Kidney epithelial cell (primary cell): ENCODE measurements at regions not wholly inside any gene's neighbourhood (a gene's known extent, or its start where the extent isn't known, plus 50 kb on each side); places are given as distances from the start of the nearest gene placed in this dataset.

Experiments used
- DNase-seq: peaks from one replicate; pipeline ENCODE4 v3.0.0-alpha.2; 2010; ENCODE audit warnings: low read depth
- H3K27me3 ChIP-seq: 2 replicates; pipeline ENCODE4 v1.6.0; 2011; ENCODE audit warnings: low read length; ENCODE audit not compliant: control insufficient read depth, insufficient read depth
- H3K36me3 ChIP-seq: 2 replicates; pipeline ENCODE4 v1.5.1; 2011; ENCODE audit warnings: low read length; ENCODE audit not compliant: control insufficient read depth, insufficient read depth
- H3K4me3 ChIP-seq: 2 replicates; pipeline ENCODE4 v1.5.1; 2011; ENCODE audit warnings: low read depth, mild to moderate bottlenecking, control low read depth, low read length
- TF ChIP-seq, protein P1 (sequence below): IDR thresholded peaks from 2 replicates; pipeline ENCODE4 v1.5.1; 2011; ENCODE audit warnings: mild to moderate bottlenecking, moderate library complexity, low read length, control low read depth, inconsistent platforms; ENCODE audit not compliant: insufficient read depth, poor library complexity, severe bottlenecking

- Histone ChIP-seq H3K4me3 (no peak overlapping the region), H3K36me3 (no peaks in the 10 kb centered on the region), H3K27me3 (no peaks in the 10 kb centered on the region)
- TF ChIP-seq, protein P1, sequence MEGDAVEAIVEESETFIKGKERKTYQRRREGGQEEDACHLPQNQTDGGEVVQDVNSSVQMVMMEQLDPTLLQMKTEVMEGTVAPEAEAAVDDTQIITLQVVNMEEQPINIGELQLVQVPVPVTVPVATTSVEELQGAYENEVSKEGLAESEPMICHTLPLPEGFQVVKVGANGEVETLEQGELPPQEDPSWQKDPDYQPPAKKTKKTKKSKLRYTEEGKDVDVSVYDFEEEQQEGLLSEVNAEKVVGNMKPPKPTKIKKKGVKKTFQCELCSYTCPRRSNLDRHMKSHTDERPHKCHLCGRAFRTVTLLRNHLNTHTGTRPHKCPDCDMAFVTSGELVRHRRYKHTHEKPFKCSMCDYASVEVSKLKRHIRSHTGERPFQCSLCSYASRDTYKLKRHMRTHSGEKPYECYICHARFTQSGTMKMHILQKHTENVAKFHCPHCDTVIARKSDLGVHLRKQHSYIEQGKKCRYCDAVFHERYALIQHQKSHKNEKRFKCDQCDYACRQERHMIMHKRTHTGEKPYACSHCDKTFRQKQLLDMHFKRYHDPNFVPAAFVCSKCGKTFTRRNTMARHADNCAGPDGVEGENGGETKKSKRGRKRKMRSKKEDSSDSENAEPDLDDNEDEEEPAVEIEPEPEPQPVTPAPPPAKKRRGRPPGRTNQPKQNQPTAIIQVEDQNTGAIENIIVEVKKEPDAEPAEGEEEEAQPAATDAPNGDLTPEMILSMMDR = peak; percentile 77
- no peak for DNase-seq
Observed at GRCh38 chr7:123367484-123368122, 166.8 kb downstream of the IQUB start.

GRCh38 chr7:123367031-123367430 is 167.3 kb upstream of the SLC13A1 start:
- no peak overlapping the region for H3K4me3 ChIP-seq
- H3K36me3 ChIP-seq = no peaks in the 10 kb centered on the region
- no peak for DNase-seq
- H3K27me3 ChIP-seq = no peaks in the 10 kb centered on the region
- TF ChIP-seq, protein P1 = no peak

- no peaks in the 10 kb centered on the region for H3K27me3 ChIP-seq
- no peaks in the 10 kb centered on the region for H3K36me3 ChIP-seq
- DNase-seq = no peak
- TF ChIP-seq, protein P1 = no peak
- H3K4me3 ChIP-seq = no peak overlapping the region
Observed at GRCh38 chr7:123366626-123367025, 166.9 kb upstream of the SLC13A1 start.

- TF ChIP-seq, protein P1 = no peak
- DNase-seq = no peak
- Histone ChIP-seq H3K27me3 (no peaks in the 10 kb centered on the region), H3K4me3 (no peak overlapping the region), H3K36me3 (no peaks in the 10 kb centered on the region)
Observed at GRCh38 chr7:123360631-123361030, 160.9 kb upstream of the SLC13A1 start.

GRCh38 chr7:123355576-123356190 is 155.9 kb upstream of the SLC13A1 start:
- no peaks in the 10 kb centered on the region for H3K36me3 ChIP-seq
- TF ChIP-seq, protein P1 = no peak
- no peak for DNase-seq
- no peak overlapping the region for H3K4me3 ChIP-seq
- no peaks in the 10 kb centered on the region for H3K27me3 ChIP-seq

DNA sequence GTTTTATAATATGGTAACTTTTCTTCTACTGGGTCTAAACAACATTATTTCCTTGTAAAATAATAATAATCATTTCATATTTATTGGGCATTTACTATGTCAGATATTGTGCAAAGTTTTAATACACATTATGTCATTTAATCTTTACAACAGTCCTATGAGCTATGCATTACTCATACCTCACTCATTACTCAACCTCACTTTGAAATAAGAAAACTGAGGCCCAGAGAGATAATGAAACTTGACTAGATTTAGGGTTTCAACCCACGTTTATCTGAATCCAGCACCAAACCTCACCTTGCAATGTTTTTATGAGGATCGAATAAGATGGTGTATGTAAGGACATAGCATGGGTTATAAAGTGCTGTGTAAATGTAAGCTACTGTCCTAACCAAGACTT is 153.2 kb upstream of the SLC13A1 start:
- TF ChIP-seq, protein P1 = no peak
- no peak for DNase-seq

More for the DNA sequence above, 153.2 kb upstream of the SLC13A1 start:
- no peaks in the 10 kb centered on the region for H3K27me3 ChIP-seq
- no peak overlapping the region for H3K4me3 ChIP-seq
- no peaks in the 10 kb centered on the region for H3K36me3 ChIP-seq
